Ovary (tissue), 3 donors: ENCODE measurements at regions not wholly inside any gene's neighbourhood (a gene's known extent, or its start where the extent isn't known, plus 50 kb on each side); places are given as distances from the start of the nearest gene placed in this dataset.

Source experiments
- CTCF ChIP-seq, 3 donors: fragments of 450-650 bp in 2 of 3; fragments of 200-600 bp in 1 of 3; IDR thresholded peaks; one replicate each; pipeline versions ENCODE4 v1.5.1 to v1.8.0; 2016 to 2022; ENCODE audit warnings: antibody characterized with exemption in 3 of 3, mild to moderate bottlenecking in 1 of 3
- POLR2A ChIP-seq: fragments of 450-650 bp; IDR thresholded peaks from one replicate; pipeline ENCODE4 v1.6.1; 2017; ENCODE audit warnings: antibody characterized with exemption, mild to moderate bottlenecking, moderate library complexity
- donor health status: DM: no; HTN: no; CAD: no.

- TF ChIP-seq POLR2A, result no peak
- no peak for TF ChIP-seq CTCF (IDR thresholded peaks at IDR 0.05)
Measured at GRCh38 chr3:72634128-72634527, 214.1 kb downstream of the SHQ1 start.
